DOHH2 (cell line): ENCODE measurements at regions not wholly inside any gene's neighbourhood (a gene's known extent, or its start where the extent isn't known, plus 50 kb on each side); places are given as distances from the start of the nearest gene placed in this dataset.
"Not testable (repeated sequence)": the region's sequence is repeated elsewhere in the genome, so short reads cannot be mapped to it uniquely, and the experiment has no call there.

ENCODE experiments used
- H3F3A ChIP-seq: fragments of 200-600 bp; sonication (generic), shearing (Covaris generic); 2 replicates; pipeline ENCODE4 v1.6.0; 2016; ENCODE audit warnings: antibody characterized with exemption, mild to moderate bottlenecking; ENCODE audit not compliant: control insufficient read depth, insufficient read depth
- H3K27ac ChIP-seq: fragments of 200-600 bp; sonication (generic); 2 replicates; pipeline ENCODE4 v1.5.1; 2014; ENCODE audit warnings: low read depth, mild to moderate bottlenecking, low read length, moderate library complexity
- H3K27me3 ChIP-seq: fragments of 200-600 bp; sonication (generic); 2 replicates; pipeline ENCODE4 v1.6.1; 2014; ENCODE audit warnings: mild to moderate bottlenecking, low read length, mixed read lengths; ENCODE audit not compliant: control insufficient read depth
- H3K36me3 ChIP-seq: fragments of 200-600 bp; sonication (generic); 2 replicates; pipeline ENCODE4 v1.6.1; 2014; ENCODE audit warnings: mild to moderate bottlenecking, low read length, moderate library complexity, mixed read lengths; ENCODE audit not compliant: control insufficient read depth
- H3K4me1 ChIP-seq: fragments of 200-600 bp; sonication (generic); 2 replicates; pipeline ENCODE4 v1.6.1; 2014; ENCODE audit warnings: mild to moderate bottlenecking, low read length, mixed read lengths; ENCODE audit not compliant: control insufficient read depth
- H3K4me2 ChIP-seq: fragments of 200-600 bp; sonication (generic); 2 replicates; pipeline ENCODE4 v1.6.0; 2014; ENCODE audit warnings: mild to moderate bottlenecking, low read length, moderate library complexity
- H3K4me3 ChIP-seq: fragments of 200-600 bp; sonication (generic); 2 replicates; pipeline ENCODE4 v1.5.1; 2014; ENCODE audit warnings: mild to moderate bottlenecking, low read length, mixed read lengths
- H3K79me2 ChIP-seq: fragments of 200-600 bp; sonication (generic); 2 replicates; pipeline ENCODE4 v1.6.1; 2014; ENCODE audit warnings: mild to moderate bottlenecking, low read length, mixed read lengths; ENCODE audit not compliant: control insufficient read depth
- H3K9me2 ChIP-seq: fragments of 200-600 bp; sonication (generic); replicated peaks from 2 replicates; pipeline ENCODE4 v1.6.1; 2014; ENCODE audit warnings: mild to moderate bottlenecking, low read length, mixed read lengths; ENCODE audit not compliant: control insufficient read depth
- H3K9me3 ChIP-seq: fragments of 200-600 bp; sonication (generic); 2 replicates; pipeline ENCODE4 v1.6.1; 2014; ENCODE audit warnings: antibody characterized with exemption, low read length, mixed read lengths; ENCODE audit not compliant: control insufficient read depth, insufficient read depth
- H4K20me1 ChIP-seq: fragments of 200-600 bp; sonication (generic); 2 replicates; pipeline ENCODE4 v1.6.0; 2014; ENCODE audit warnings: low read depth, mild to moderate bottlenecking, antibody characterized with exemption, low read length, moderate library complexity; ENCODE audit not compliant: control insufficient read depth, insufficient read depth
- EZH2phosphoT487 ChIP-seq: fragments of 200-600 bp; sonication (generic); IDR thresholded peaks from 2 replicates; pipeline ENCODE4 v1.6.1; 2017; ENCODE audit warnings: borderline replicate concordance, mild to moderate bottlenecking, antibody characterized with exemption, low read length, moderate library complexity, mixed read lengths
- TF ChIP-seq, protein P1 (sequence below): fragments of 200-600 bp; sonication (generic); IDR thresholded peaks from one replicate; pipeline ENCODE4 v1.5.1; 2014; ENCODE audit warnings: antibody characterized with exemption, mild to moderate bottlenecking, low read depth, low read length; ENCODE audit not compliant: poor library complexity, severe bottlenecking

GRCh38 chr3:115409596-115409995, 213.7 kb upstream of the GAP43 start:
- TF ChIP-seq EZH2phosphoT487: no peak
- TF ChIP-seq, protein P1, sequence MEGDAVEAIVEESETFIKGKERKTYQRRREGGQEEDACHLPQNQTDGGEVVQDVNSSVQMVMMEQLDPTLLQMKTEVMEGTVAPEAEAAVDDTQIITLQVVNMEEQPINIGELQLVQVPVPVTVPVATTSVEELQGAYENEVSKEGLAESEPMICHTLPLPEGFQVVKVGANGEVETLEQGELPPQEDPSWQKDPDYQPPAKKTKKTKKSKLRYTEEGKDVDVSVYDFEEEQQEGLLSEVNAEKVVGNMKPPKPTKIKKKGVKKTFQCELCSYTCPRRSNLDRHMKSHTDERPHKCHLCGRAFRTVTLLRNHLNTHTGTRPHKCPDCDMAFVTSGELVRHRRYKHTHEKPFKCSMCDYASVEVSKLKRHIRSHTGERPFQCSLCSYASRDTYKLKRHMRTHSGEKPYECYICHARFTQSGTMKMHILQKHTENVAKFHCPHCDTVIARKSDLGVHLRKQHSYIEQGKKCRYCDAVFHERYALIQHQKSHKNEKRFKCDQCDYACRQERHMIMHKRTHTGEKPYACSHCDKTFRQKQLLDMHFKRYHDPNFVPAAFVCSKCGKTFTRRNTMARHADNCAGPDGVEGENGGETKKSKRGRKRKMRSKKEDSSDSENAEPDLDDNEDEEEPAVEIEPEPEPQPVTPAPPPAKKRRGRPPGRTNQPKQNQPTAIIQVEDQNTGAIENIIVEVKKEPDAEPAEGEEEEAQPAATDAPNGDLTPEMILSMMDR: no peak

DNA sequence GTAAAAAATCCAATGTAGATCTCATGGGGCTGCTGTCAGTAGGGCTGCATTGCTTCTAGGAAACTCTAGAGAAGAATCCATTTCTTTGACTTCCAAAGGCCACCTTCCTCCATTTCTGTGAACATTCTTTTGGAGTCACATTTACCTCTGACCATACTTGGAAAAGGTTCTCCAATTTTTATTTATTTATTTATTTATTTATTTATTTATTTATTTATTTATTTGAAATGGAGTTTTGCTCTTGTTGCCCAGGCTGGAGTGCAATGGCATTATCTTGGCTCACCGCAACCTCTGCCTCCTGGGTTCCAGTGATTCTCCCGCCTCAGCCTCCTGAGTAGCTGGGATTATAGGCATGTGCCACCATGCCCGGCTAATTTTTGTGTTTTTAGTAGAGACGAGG, 208.7 kb upstream of the GAP43 start:
- H3K4me2 ChIP-seq, H3K4me3 ChIP-seq, H4K20me1 ChIP-seq, H3K4me1 ChIP-seq, H3K27me3 ChIP-seq, H3K36me3 ChIP-seq, H3K27ac ChIP-seq, H3K79me2 ChIP-seq, H3K9me3 ChIP-seq, H3K9me2 ChIP-seq, H3F3A ChIP-seq: not testable (repeated sequence)

More at GRCh38 chr3:115409596-115409995, 213.7 kb upstream of the GAP43 start:
- Histone ChIP-seq H3K36me3 (no peaks in the 10 kb centered on the region), H3K9me3 (no peaks in the 10 kb centered on the region), H3K27me3 (no peaks in the 10 kb centered on the region), H3K4me3 (no peak overlapping the region), H4K20me1 (no peaks in the 10 kb centered on the region), H3K4me2 (no peak overlapping the region), H3K9me2 (no peaks in the 10 kb centered on the region), H3K27ac (no peak overlapping the region), H3F3A (no peaks in the 10 kb centered on the region), H3K4me1 (no peaks in the 10 kb centered on the region), H3K79me2 (no peaks in the 10 kb centered on the region)

GRCh38 chr3:115415246-115415996, 207.9 kb upstream of the GAP43 start:
- H3K27me3 ChIP-seq: no peaks in the 10 kb centered on the region
- H3K9me2 ChIP-seq: no peaks in the 10 kb centered on the region
- no peaks in the 10 kb centered on the region for H3K4me1 ChIP-seq
- no peak overlapping the region for H3K4me2 ChIP-seq
- no peaks in the 10 kb centered on the region for H4K20me1 ChIP-seq
- TF ChIP-seq, protein P1: no peak
- H3K79me2 ChIP-seq: no peaks in the 10 kb centered on the region
- no peak overlapping the region for H3K27ac ChIP-seq
- no peaks in the 10 kb centered on the region for H3K9me3 ChIP-seq
- no peaks in the 10 kb centered on the region for H3K36me3 ChIP-seq
- H3K4me3 ChIP-seq: no peak overlapping the region
- no peaks in the 10 kb centered on the region for H3F3A ChIP-seq

DNA sequence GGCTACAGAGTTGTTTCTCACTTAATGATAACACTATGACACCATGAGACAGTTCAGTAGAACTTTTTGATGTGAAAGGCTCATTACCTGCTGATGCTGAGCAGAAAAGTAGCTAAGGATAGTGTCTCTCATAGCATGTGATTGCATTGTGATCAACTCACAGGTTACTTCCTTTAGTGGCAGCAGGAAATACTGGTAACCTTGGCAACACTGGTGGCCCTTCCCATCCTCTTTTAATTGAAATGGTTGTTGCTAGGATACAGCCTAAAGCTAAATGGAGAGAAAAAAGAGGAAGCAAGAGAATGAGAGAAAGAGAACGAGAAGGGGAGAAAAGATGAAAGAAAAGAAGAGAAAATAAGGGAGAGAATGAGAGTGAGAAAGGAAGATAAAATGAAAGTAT, 204.7 kb upstream of the GAP43 start:
- H3K4me2 ChIP-seq: no peak overlapping the region
- TF ChIP-seq, protein P1: no peak
- TF ChIP-seq EZH2phosphoT487: no peak
- H3K4me3 ChIP-seq: no peak overlapping the region
- no peaks in the 10 kb centered on the region for H3K27me3 ChIP-seq
- no peaks in the 10 kb centered on the region for H3K79me2 ChIP-seq
- H3F3A ChIP-seq: no peaks in the 10 kb centered on the region
- no peaks in the 10 kb centered on the region for H4K20me1 ChIP-seq
- H3K36me3 ChIP-seq: no peaks in the 10 kb centered on the region
- H3K9me3 ChIP-seq: no peaks in the 10 kb centered on the region
- no peak overlapping the region for H3K27ac ChIP-seq
- no peaks in the 10 kb centered on the region for H3K4me1 ChIP-seq
- H3K9me2 ChIP-seq: no peaks in the 10 kb centered on the region
